Neuronal stem cell (in vitro differentiated cells): ENCODE measurements at regions not wholly inside any gene's neighbourhood (a gene's known extent, or its start where the extent isn't known, plus 50 kb on each side); places are given as distances from the start of the nearest gene placed in this dataset.
A peak's percentile ranks its signal among the peaks of the same experiment; 100 is the strongest.

Experiments
- DNase-seq: peaks from one replicate; pipeline ENCODE4 v3.0.0-alpha.2; 2013; ENCODE audit warnings: low spot score
- H2AFZ ChIP-seq: one replicate; pipeline ENCODE4 v1.6.1; 2013; ENCODE audit warnings: mild to moderate bottlenecking, low read length, inconsistent platforms
- H2AK5ac ChIP-seq: 2 replicates; pipeline ENCODE4 v1.6.1; 2013; ENCODE audit warnings: low read depth, mild to moderate bottlenecking, inconsistent platforms, low read length, moderate library complexity, mixed read lengths
- H2BK120ac ChIP-seq: 2 replicates; pipeline ENCODE4 v1.6.1; 2013; ENCODE audit warnings: low read depth, mild to moderate bottlenecking, inconsistent platforms, low read length, moderate library complexity, mixed read lengths
- H2BK12ac ChIP-seq: one replicate; pipeline ENCODE4 v1.6.1; 2013; ENCODE audit warnings: low read length, inconsistent platforms
- H2BK15ac ChIP-seq: 2 replicates; pipeline ENCODE4 v1.6.1; 2013; ENCODE audit warnings: mild to moderate bottlenecking, low read length, inconsistent platforms, mixed read lengths
- H2BK5ac ChIP-seq: one replicate; pipeline ENCODE4 v1.6.1; 2013; ENCODE audit warnings: inconsistent platforms, mild to moderate bottlenecking, low read length, moderate library complexity
- H3K14ac ChIP-seq: one replicate; pipeline ENCODE4 v1.6.1; 2013; ENCODE audit warnings: low read length, inconsistent platforms
- H3K18ac ChIP-seq: 2 replicates; pipeline ENCODE4 v1.6.1; 2013; ENCODE audit warnings: low read length, inconsistent platforms
- H3K23ac ChIP-seq: 2 replicates; pipeline ENCODE4 v1.6.1; 2013; ENCODE audit warnings: low read depth, mild to moderate bottlenecking, mixed read lengths, low read length, inconsistent platforms; ENCODE audit not compliant: poor library complexity
- H3K27ac ChIP-seq: replicated peaks from 3 replicates; pipeline ENCODE4 v1.5.1; 2013; ENCODE audit warnings: low read length, inconsistent platforms
- H3K27me3 ChIP-seq, 3 experiments: 2 replicates each; pipeline ENCODE4 v1.6.1; 2013; ENCODE audit warnings: low read length in 3 of 3, mild to moderate bottlenecking in 2 of 3, inconsistent platforms in 1 of 3, low read depth in 1 of 3, mixed read lengths in 1 of 3, moderate library complexity in 1 of 3; ENCODE audit not compliant: control insufficient read depth in 3 of 3, insufficient read depth in 3 of 3
- H3K36me3 ChIP-seq, 2 donors: replicated peaks in 1 of 2; 2 replicates each; pipeline ENCODE4 v1.6.1; 2013; ENCODE audit warnings: low read length in 2 of 2; ENCODE audit not compliant: control insufficient read depth in 2 of 2, insufficient read depth in 2 of 2
- H3K4ac ChIP-seq: 2 replicates; pipeline ENCODE4 v1.6.1; 2013; ENCODE audit warnings: inconsistent platforms, mild to moderate bottlenecking, low read length, moderate library complexity
- H3K4me1 ChIP-seq, 2 donors: 1 replicate in 1 of 2; 2 replicates in 1 of 2; pipeline ENCODE4 v1.6.1; 2013; ENCODE audit warnings: low read length in 2 of 2, low read depth in 1 of 2; ENCODE audit not compliant: control insufficient read depth in 2 of 2, insufficient read depth in 1 of 2
- H3K4me2 ChIP-seq: one replicate; pipeline ENCODE4 v1.6.1; 2013; ENCODE audit warnings: mild to moderate bottlenecking, low read length, inconsistent platforms; ENCODE audit not compliant: insufficient read depth, poor library complexity, severe bottlenecking
- H3K4me3 ChIP-seq, 2 donors: 2 replicates each; pipeline ENCODE4 v1.5.1; 2013; ENCODE audit warnings: low read length in 2 of 2, mild to moderate bottlenecking in 2 of 2, inconsistent platforms in 1 of 2, moderate library complexity in 1 of 2
- H3K79me1 ChIP-seq: one replicate; pipeline ENCODE4 v1.6.1; 2013; ENCODE audit warnings: low read depth, mild to moderate bottlenecking, inconsistent platforms, low read length, moderate library complexity
- H3K9ac ChIP-seq: one replicate; pipeline ENCODE4 v1.6.1; 2013; ENCODE audit warnings: mild to moderate bottlenecking, low read depth, low read length, inconsistent platforms; ENCODE audit not compliant: poor library complexity
- H3K9me3 ChIP-seq, 2 donors: replicated peaks in 1 of 2; 2 replicates each; pipeline versions ENCODE3 to v1.6.1; 2013; ENCODE audit warnings: low read length in 2 of 2, mild to moderate bottlenecking in 2 of 2, inconsistent platforms in 1 of 2, low read depth in 1 of 2, mixed read lengths in 1 of 2, moderate library complexity in 1 of 2; ENCODE audit not compliant: control insufficient read depth in 2 of 2, insufficient read depth in 1 of 2
- H4K8ac ChIP-seq: one replicate; pipeline ENCODE4 v1.6.1; 2013; ENCODE audit warnings: low read depth, mild to moderate bottlenecking, inconsistent platforms, low read length, moderate library complexity
- H4K91ac ChIP-seq: one replicate; pipeline ENCODE4 v1.6.1; 2013; ENCODE audit warnings: low read length, low read depth, mild to moderate bottlenecking, inconsistent platforms; ENCODE audit not compliant: poor library complexity
- WGBS, 2 donors: extraction: QIAGEN DNeasy Blood & Tissue Kit; methylation state at CpG; one replicate each; pipeline ENCODE4 v1.1.7; 2013; ENCODE audit warnings: missing lambda C conversion rate in 2 of 2, mixed read lengths in 1 of 2; ENCODE audit not compliant: insufficient read length in 2 of 2, insufficient replicate concordance in 1 of 2; ENCODE audit errors: extremely low coverage in 2 of 2; 5-methylcytosine and 5-hydroxymethylcytosine counted together

GRCh38 chr13:111476197-111476596 lies 155.8 kb downstream of the TEX29 start:
- no peak overlapping the region for H2BK5ac ChIP-seq
- no peaks in the 10 kb centered on the region for H3K4me1 ChIP-seq
- H2AK5ac ChIP-seq = no peak overlapping the region
- no peak overlapping the region for H3K23ac ChIP-seq
- WGBS, 2 donors = no CpG with 5 or more reads among the region's 6 CpGs
- no peak overlapping the region for H3K4ac ChIP-seq
- peak overlapping the region; percentile 15 for H2BK15ac ChIP-seq
- H3K14ac ChIP-seq = no peak overlapping the region
- H2AFZ ChIP-seq = no peak overlapping the region
- H4K8ac ChIP-seq = no peak overlapping the region
- no peaks in the 10 kb centered on the region for H3K9me3 ChIP-seq
- peak overlapping the region in 1 of 2 donors; percentile 59 for H3K4me3 ChIP-seq
- H3K27me3 ChIP-seq = peaks cover 0 to 13% (median 0%) of the 10 kb centered on the region in 3 experiments
- no peak overlapping the region for H4K91ac ChIP-seq
- no peaks in the 10 kb centered on the region for H3K79me1 ChIP-seq
- H3K27ac ChIP-seq = no peak overlapping the region
- H2BK12ac ChIP-seq = no peak overlapping the region
- no peaks in the 10 kb centered on the region for H3K36me3 ChIP-seq
- DNase-seq = no peak
- no peak overlapping the region for H2BK120ac ChIP-seq
- no peak overlapping the region for H3K9ac ChIP-seq
- peak overlapping the region; percentile 29 for H3K18ac ChIP-seq
- H3K4me2 ChIP-seq = no peak overlapping the region

GRCh38 chr13:111479412-111479811 lies 159.0 kb downstream of the TEX29 start:
- no peak for DNase-seq
- Histone ChIP-seq H3K27me3 (no peaks in the 10 kb centered on the region), H3K9ac (peak overlapping the region; percentile 10), H2BK120ac (no peak overlapping the region), H3K18ac (peak overlapping the region; percentile 27), H3K9me3 (no peaks in the 10 kb centered on the region), H2AK5ac (peak overlapping the region; percentile 66), H3K4me3 (no peak overlapping the region), H3K4me2 (no peak overlapping the region), H3K79me1 (no peaks in the 10 kb centered on the region), H2BK5ac (no peak overlapping the region), H3K4me1 (peaks cover 0 to 5% of the 10 kb centered on the region in 2 donors), H3K23ac (no peak overlapping the region), H4K8ac (no peak overlapping the region), H2BK12ac (no peak overlapping the region), H2AFZ (no peak overlapping the region), H3K4ac (no peak overlapping the region), H3K36me3 (no peaks in the 10 kb centered on the region), H4K91ac (no peak overlapping the region), H3K14ac (no peak overlapping the region), H3K27ac (no peak overlapping the region), H2BK15ac (no peak overlapping the region)
- WGBS, 2 donors = no CpG with 5 or more reads among the region's 14 CpGs

GRCh38 chr13:111480503-111480902 lies 160.1 kb downstream of the TEX29 start:
- H2AK5ac ChIP-seq = no peak overlapping the region
- no peak overlapping the region for H3K4me3 ChIP-seq
- H3K4me2 ChIP-seq = no peak overlapping the region
- H4K8ac ChIP-seq = no peak overlapping the region
- H3K79me1 ChIP-seq = no peaks in the 10 kb centered on the region
- H2AFZ ChIP-seq = no peak overlapping the region
- DNase-seq = no peak
- no peak overlapping the region for H3K18ac ChIP-seq
- H3K36me3 ChIP-seq = no peaks in the 10 kb centered on the region
- no peak overlapping the region for H3K27ac ChIP-seq
- no peak overlapping the region for H2BK12ac ChIP-seq
- no CpG with 5 or more reads among the region's 8 CpGs for WGBS, 2 donors
- H3K14ac ChIP-seq = no peak overlapping the region
- H2BK15ac ChIP-seq = no peak overlapping the region
- no peak overlapping the region for H3K9ac ChIP-seq
- peaks cover 0 to 5% of the 10 kb centered on the region in 2 donors for H3K4me1 ChIP-seq
- no peak overlapping the region for H2BK120ac ChIP-seq
- H2BK5ac ChIP-seq = no peak overlapping the region
- no peaks in the 10 kb centered on the region for H3K9me3 ChIP-seq
- H3K4ac ChIP-seq = no peak overlapping the region
- no peak overlapping the region for H3K23ac ChIP-seq
- H4K91ac ChIP-seq = no peak overlapping the region
- no peaks in the 10 kb centered on the region for H3K27me3 ChIP-seq

GRCh38 chr13:111480976-111481375 lies 160.5 kb downstream of the TEX29 start:
- no peaks in the 10 kb centered on the region for H3K27me3 ChIP-seq
- no peaks in the 10 kb centered on the region for H3K79me1 ChIP-seq
- no peak overlapping the region for H4K91ac ChIP-seq
- no peak overlapping the region for H2BK5ac ChIP-seq
- H2AFZ ChIP-seq = no peak overlapping the region
- no peak overlapping the region for H2BK12ac ChIP-seq
- H3K9ac ChIP-seq = no peak overlapping the region
- H3K36me3 ChIP-seq = no peaks in the 10 kb centered on the region
- no peak overlapping the region for H3K23ac ChIP-seq
- H3K9me3 ChIP-seq = peaks cover 0 to 2% of the 10 kb centered on the region in 2 donors
- no peak overlapping the region for H3K4me2 ChIP-seq
- DNase-seq = no peak
- H2AK5ac ChIP-seq = no peak overlapping the region
- no peak overlapping the region for H3K4me3 ChIP-seq
- H3K4me1 ChIP-seq = peaks cover 0 to 5% of the 10 kb centered on the region in 2 donors
- H3K4ac ChIP-seq = no peak overlapping the region
- H2BK120ac ChIP-seq = no peak overlapping the region
- no peak overlapping the region for H3K18ac ChIP-seq
- H3K14ac ChIP-seq = no peak overlapping the region
- H3K27ac ChIP-seq = no peak overlapping the region
- WGBS, 2 donors = no CpG with 5 or more reads among the region's 11 CpGs
- H2BK15ac ChIP-seq = no peak overlapping the region
- no peak overlapping the region for H4K8ac ChIP-seq
